ENCODE measurements at regions not wholly inside any gene's neighbourhood (a gene's known extent, or its start where the extent isn't known, plus 50 kb on each side); places are given as distances from the start of the nearest gene placed in this dataset.

DNA sequence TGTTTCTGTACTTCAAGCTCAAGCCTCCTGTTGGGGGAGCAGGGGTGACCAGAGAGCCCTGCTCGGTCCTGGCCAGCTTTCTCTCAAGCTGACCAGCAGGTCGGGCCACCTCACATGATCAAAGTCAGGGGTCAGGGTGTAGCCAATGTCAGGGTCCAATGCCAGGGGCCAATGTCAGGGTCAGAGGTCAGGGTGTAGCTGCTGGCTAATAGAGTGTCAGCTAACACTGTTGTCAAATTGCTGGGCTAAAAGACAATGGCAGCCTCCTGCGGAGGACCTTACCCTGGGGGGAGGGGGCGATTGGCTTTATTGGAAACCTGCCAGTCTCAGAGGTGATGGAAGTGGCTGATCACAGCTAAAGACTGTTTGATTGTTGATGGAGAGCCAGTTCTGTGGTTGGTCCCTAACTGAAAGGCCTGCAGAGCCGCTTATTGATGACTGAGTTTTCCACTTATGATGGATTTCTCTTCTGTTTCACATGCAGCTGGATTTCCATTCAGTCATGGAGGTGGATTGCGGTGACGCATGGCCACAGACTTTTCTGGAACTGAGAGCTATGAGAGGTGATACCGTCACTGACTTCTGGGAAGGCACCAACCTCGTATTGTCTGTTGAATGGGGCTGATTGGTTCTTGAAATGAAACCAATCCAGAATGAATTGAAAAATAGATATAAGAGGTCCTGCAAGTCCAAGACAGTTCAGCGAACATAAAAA is 97.4 kb upstream of the ZFHX3 start (continued):
- TF ChIP-seq, protein P1, sequence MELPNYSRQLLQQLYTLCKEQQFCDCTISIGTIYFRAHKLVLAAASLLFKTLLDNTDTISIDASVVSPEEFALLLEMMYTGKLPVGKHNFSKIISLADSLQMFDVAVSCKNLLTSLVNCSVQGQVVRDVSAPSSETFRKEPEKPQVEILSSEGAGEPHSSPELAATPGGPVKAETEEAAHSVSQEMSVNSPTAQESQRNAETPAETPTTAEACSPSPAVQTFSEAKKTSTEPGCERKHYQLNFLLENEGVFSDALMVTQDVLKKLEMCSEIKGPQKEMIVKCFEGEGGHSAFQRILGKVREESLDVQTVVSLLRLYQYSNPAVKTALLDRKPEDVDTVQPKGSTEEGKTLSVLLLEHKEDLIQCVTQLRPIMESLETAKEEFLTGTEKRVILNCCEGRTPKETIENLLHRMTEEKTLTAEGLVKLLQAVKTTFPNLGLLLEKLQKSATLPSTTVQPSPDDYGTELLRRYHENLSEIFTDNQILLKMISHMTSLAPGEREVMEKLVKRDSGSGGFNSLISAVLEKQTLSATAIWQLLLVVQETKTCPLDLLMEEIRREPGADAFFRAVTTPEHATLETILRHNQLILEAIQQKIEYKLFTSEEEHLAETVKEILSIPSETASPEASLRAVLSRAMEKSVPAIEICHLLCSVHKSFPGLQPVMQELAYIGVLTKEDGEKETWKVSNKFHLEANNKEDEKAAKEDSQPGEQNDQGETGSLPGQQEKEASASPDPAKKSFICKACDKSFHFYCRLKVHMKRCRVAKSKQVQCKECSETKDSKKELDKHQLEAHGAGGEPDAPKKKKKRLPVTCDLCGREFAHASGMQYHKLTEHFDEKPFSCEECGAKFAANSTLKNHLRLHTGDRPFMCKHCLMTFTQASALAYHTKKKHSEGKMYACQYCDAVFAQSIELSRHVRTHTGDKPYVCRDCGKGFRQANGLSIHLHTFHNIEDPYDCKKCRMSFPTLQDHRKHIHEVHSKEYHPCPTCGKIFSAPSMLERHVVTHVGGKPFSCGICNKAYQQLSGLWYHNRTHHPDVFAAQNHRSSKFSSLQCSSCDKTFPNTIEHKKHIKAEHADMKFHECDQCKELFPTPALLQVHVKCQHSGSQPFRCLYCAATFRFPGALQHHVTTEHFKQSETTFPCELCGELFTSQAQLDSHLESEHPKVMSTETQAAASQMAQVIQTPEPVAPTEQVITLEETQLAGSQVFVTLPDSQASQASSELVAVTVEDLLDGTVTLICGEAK (IDR thresholded peaks at IDR 0.05) = no peak
- TF ChIP-seq, protein P1 (CRISPR knock-in tag; IDR thresholded peaks at IDR 0.05) = no peak
- no peak for TF ChIP-seq NFKBIZ (CRISPR knock-in tag; IDR thresholded peaks at IDR 0.05)
- no peak for TF ChIP-seq HDAC1 (CRISPR knock-in tag; IDR thresholded peaks at IDR 0.05)
- no peak for TF ChIP-seq NONO (IDR thresholded peaks at IDR 0.05)
- 0 out of 2 replicates have a peak, but pooled peaks have one; percentile 28 for TF ChIP-seq NONO (CRISPR knock-in tag; conservative IDR thresholded peaks at IDR 0.05)
- no peak for TF ChIP-seq YEATS2 (CRISPR knock-in tag; IDR thresholded peaks at IDR 0.05; ENCODE audit: borderline replicate concordance)
- TF ChIP-seq ESRRA (CRISPR knock-in tag; IDR thresholded peaks at IDR 0.05; ENCODE audit: low read depth) = 0 out of 2 replicates have a peak, but pooled peaks have one; percentile 34
- TF ChIP-seq, protein P2, sequence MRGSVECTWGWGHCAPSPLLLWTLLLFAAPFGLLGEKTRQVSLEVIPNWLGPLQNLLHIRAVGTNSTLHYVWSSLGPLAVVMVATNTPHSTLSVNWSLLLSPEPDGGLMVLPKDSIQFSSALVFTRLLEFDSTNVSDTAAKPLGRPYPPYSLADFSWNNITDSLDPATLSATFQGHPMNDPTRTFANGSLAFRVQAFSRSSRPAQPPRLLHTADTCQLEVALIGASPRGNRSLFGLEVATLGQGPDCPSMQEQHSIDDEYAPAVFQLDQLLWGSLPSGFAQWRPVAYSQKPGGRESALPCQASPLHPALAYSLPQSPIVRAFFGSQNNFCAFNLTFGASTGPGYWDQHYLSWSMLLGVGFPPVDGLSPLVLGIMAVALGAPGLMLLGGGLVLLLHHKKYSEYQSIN (CRISPR knock-in tag; IDR thresholded peaks at IDR 0.05; ENCODE audit: borderline replicate concordance) = no peak
- peak; percentile 75 for TF ChIP-seq NR2F2 (IDR thresholded peaks at IDR 0.05; ENCODE audit: borderline replicate concordance, low read depth)
- no peak for TF ChIP-seq ZSCAN31 (CRISPR knock-in tag; IDR thresholded peaks at IDR 0.05; ENCODE audit: low read depth)
- TF ChIP-seq CEBPB (IDR thresholded peaks at IDR 0.05; ENCODE audit: borderline replicate concordance, low read depth, low read length) = no peak
- no peak for TF ChIP-seq ZNF317 (CRISPR knock-in tag; IDR thresholded peaks at IDR 0.05)
- peak; percentile 30; the same call in 1 of the 2 replicates for TF ChIP-seq ZNF768 (CRISPR knock-in tag; IDR thresholded peaks at IDR 0.05)
- TF ChIP-seq, protein P3, sequence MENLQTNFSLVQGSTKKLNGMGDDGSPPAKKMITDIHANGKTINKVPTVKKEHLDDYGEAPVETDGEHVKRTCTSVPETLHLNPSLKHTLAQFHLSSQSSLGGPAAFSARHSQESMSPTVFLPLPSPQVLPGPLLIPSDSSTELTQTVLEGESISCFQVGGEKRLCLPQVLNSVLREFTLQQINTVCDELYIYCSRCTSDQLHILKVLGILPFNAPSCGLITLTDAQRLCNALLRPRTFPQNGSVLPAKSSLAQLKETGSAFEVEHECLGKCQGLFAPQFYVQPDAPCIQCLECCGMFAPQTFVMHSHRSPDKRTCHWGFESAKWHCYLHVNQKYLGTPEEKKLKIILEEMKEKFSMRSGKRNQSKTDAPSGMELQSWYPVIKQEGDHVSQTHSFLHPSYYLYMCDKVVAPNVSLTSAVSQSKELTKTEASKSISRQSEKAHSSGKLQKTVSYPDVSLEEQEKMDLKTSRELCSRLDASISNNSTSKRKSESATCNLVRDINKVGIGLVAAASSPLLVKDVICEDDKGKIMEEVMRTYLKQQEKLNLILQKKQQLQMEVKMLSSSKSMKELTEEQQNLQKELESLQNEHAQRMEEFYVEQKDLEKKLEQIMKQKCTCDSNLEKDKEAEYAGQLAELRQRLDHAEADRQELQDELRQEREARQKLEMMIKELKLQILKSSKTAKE (CRISPR knock-in tag; IDR thresholded peaks at IDR 0.05; ENCODE audit: borderline replicate concordance) = no peak

Measured in HepG2 (cell line).